ENCODE measurements at regions not wholly inside any gene's neighbourhood (a gene's known extent, or its start where the extent isn't known, plus 50 kb on each side); places are given as distances from the start of the nearest gene placed in this dataset.

GRCh38 chr1:82384776-82385175, 584.0 kb downstream of the ADGRL2 start:
- in situ Hi-C loops (cut with MboI; ENCODE audit: low pct_ligation_motif_present in 1 of 4, low pct_unique_long_range_greater_than_20kb in 1 of 4, low sequenced_read_pairs in 3 of 4) (no loop called here), intact Hi-C loops (cut with DNase I; ENCODE audit: low total_unique reads) (no loop called here)
- Histone ChIP-seq H3K36me3 (no peaks in the 10 kb centered on the region), H3K9me3 (no peaks in the 10 kb centered on the region), H3K4me3 (no peak overlapping the region), H3K27ac (no peak overlapping the region), H3K27me3 (no peaks in the 10 kb centered on the region), H3K4me1 (no peaks in the 10 kb centered on the region)
- no peak for TF ChIP-seq POLR2A (IDR thresholded peaks at IDR 0.05)
- TF ChIP-seq POLR2AphosphoS5 (IDR thresholded peaks at IDR 0.05) = no peak
- no peak for TF ChIP-seq EP300 (IDR thresholded peaks at IDR 0.05; ENCODE audit: low read depth)
- TF ChIP-seq CTCF (IDR thresholded peaks at IDR 0.05) = no peak
- DNase-seq = no peak
- 72 to 75% methylated on average over 3 of the region's 3 CpGs for WGBS, 2 donors (ENCODE audit: low coverage in 1 of 2)

- intact Hi-C loops (cut with DNase I; ENCODE audit: low total_unique reads) = no loop called here
- Histone ChIP-seq H3K4me3 (no peak overlapping the region), H3K9me3 (no peaks in the 10 kb centered on the region), H3K27me3 (no peaks in the 10 kb centered on the region), H3K27ac (no peak overlapping the region), H3K36me3 (no peaks in the 10 kb centered on the region), H3K4me1 (no peaks in the 10 kb centered on the region)
- in situ Hi-C loops (cut with MboI; ENCODE audit: low pct_ligation_motif_present in 1 of 4, low pct_unique_long_range_greater_than_20kb in 1 of 4, low sequenced_read_pairs in 3 of 4) = no loop called here
- DNase-seq = no peak
- WGBS, 2 donors (ENCODE audit: low coverage in 1 of 2) = 78 to 85% methylated on average over 4 to 5 of the region's 5 CpGs
- TF ChIP-seq CTCF (IDR thresholded peaks at IDR 0.05) = no peak
- TF ChIP-seq POLR2AphosphoS5 (IDR thresholded peaks at IDR 0.05) = no peak
Measured at GRCh38 chr1:82377201-82377884, 576.6 kb downstream of the ADGRL2 start.

- no peak for TF ChIP-seq POLR2A (IDR thresholded peaks at IDR 0.05)
- TF ChIP-seq EP300 (IDR thresholded peaks at IDR 0.05; ENCODE audit: low read depth) = no peak
- TF ChIP-seq CTCF (IDR thresholded peaks at IDR 0.05) = no peak
- TF ChIP-seq POLR2AphosphoS5 (IDR thresholded peaks at IDR 0.05) = no peak
- Histone ChIP-seq H3K4me1 (no peaks in the 10 kb centered on the region), H3K27me3 (no peaks in the 10 kb centered on the region), H3K27ac (no peak overlapping the region), H3K9me3 (no peaks in the 10 kb centered on the region), H3K4me3 (no peak overlapping the region), H3K36me3 (no peaks in the 10 kb centered on the region)
- in situ Hi-C loops (cut with MboI; ENCODE audit: low pct_ligation_motif_present in 1 of 4, low pct_unique_long_range_greater_than_20kb in 1 of 4, low sequenced_read_pairs in 3 of 4) (no loop called here), intact Hi-C loops (cut with DNase I; ENCODE audit: low total_unique reads) (no loop called here)
- DNase-seq = no peak
- WGBS, 2 donors (ENCODE audit: low coverage in 1 of 2) = 94 to 96% methylated on average over 2 of the region's 2 CpGs
Measured at GRCh38 chr1:82373710-82374109, 573.0 kb downstream of the ADGRL2 start.

- no peaks in the 10 kb centered on the region for H3K9me3 ChIP-seq
- H3K27ac ChIP-seq = no peak overlapping the region
- H3K36me3 ChIP-seq = no peaks in the 10 kb centered on the region
- DNase-seq = no peak
- H3K4me1 ChIP-seq = no peaks in the 10 kb centered on the region
- H3K27me3 ChIP-seq = no peaks in the 10 kb centered on the region
- H3K4me3 ChIP-seq = no peak overlapping the region
- TF ChIP-seq CTCF (IDR thresholded peaks at IDR 0.05) (no peak), POLR2AphosphoS5 (IDR thresholded peaks at IDR 0.05) (no peak), EP300 (IDR thresholded peaks at IDR 0.05; ENCODE audit: low read depth) (no peak), POLR2A (IDR thresholded peaks at IDR 0.05) (no peak)
- WGBS, 2 donors (ENCODE audit: low coverage in 1 of 2) = 55 to 60% methylated on average over 3 of the region's 3 CpGs
- in situ Hi-C loops (cut with MboI; ENCODE audit: low pct_ligation_motif_present in 1 of 4, low pct_unique_long_range_greater_than_20kb in 1 of 4, low sequenced_read_pairs in 3 of 4) = no loop called here
- intact Hi-C loops (cut with DNase I; ENCODE audit: low total_unique reads) = no loop called here
Measured at GRCh38 chr1:82371844-82372498, 571.2 kb downstream of the ADGRL2 start.
